GM12874 (cell line): ENCODE measurements at regions not wholly inside any gene's neighbourhood (a gene's known extent, or its start where the extent isn't known, plus 50 kb on each side); places are given as distances from the start of the nearest gene placed in this dataset.

ENCODE experiments used
- TF ChIP-seq, protein P1 (sequence below): IDR thresholded peaks from 2 replicates; pipeline ENCODE4 v1.5.1; 2011; ENCODE audit warnings: low read depth, mild to moderate bottlenecking, control low read depth, low read length, moderate library complexity; ENCODE audit not compliant: insufficient read depth

GRCh38 chr5:117942861-117943519 lies 1045.4 kb downstream of the DTWD2 start:
- TF ChIP-seq, protein P1, sequence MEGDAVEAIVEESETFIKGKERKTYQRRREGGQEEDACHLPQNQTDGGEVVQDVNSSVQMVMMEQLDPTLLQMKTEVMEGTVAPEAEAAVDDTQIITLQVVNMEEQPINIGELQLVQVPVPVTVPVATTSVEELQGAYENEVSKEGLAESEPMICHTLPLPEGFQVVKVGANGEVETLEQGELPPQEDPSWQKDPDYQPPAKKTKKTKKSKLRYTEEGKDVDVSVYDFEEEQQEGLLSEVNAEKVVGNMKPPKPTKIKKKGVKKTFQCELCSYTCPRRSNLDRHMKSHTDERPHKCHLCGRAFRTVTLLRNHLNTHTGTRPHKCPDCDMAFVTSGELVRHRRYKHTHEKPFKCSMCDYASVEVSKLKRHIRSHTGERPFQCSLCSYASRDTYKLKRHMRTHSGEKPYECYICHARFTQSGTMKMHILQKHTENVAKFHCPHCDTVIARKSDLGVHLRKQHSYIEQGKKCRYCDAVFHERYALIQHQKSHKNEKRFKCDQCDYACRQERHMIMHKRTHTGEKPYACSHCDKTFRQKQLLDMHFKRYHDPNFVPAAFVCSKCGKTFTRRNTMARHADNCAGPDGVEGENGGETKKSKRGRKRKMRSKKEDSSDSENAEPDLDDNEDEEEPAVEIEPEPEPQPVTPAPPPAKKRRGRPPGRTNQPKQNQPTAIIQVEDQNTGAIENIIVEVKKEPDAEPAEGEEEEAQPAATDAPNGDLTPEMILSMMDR: no peak

- TF ChIP-seq, protein P1: no peak
Observed at GRCh38 chr5:117893211-117893610, 1095.1 kb downstream of the DTWD2 start.

- TF ChIP-seq, protein P1: no peak
Observed at GRCh38 chr5:117892360-117892759, 1096.0 kb downstream of the DTWD2 start.

- TF ChIP-seq, protein P1: no peak
Observed at GRCh38 chr5:117889596-117889995, 1098.8 kb downstream of the DTWD2 start.

DNA sequence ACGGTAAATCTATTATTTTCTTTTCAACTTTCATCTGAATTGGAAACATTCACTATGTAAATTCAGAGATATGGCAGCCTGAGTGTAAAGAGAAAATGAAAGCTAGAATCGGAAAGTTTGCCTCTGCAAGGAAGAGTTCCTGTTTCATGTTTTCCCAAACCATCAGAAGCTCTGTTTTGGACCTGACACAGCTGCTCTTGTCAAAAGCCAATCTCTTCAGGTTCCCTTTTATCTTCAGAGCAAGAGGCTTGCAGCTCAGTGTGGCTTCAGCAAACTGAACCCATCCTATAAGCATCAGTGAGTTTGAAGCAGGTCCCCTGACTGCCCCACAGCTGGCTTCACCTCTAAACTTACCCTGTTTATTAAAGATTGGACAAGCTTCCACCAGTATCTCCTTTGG lies 1099.7 kb downstream of the DTWD2 start:
- TF ChIP-seq, protein P1: no peak

- TF ChIP-seq, protein P1: no peak
Observed at GRCh38 chr5:117881426-117882230, 1106.7 kb downstream of the DTWD2 start.

- TF ChIP-seq, protein P1: no peak
Observed at GRCh38 chr5:117880932-117881331, 1107.4 kb downstream of the DTWD2 start.
